Liver (tissue), 8 donors: ENCODE measurements at regions not wholly inside any gene's neighbourhood (a gene's known extent, or its start where the extent isn't known, plus 50 kb on each side); places are given as distances from the start of the nearest gene placed in this dataset.

Experiments used
- DNase-seq: peaks from one replicate; pipeline ENCODE4 v3.0.0-alpha.2; 2017; ENCODE audit warnings: low spot score
- H3K27ac ChIP-seq, 2 donors: one replicate each; pipeline ENCODE4 v1.7.0; 2013; ENCODE audit warnings: inconsistent platforms in 2 of 2, low read length in 2 of 2, control low read depth in 1 of 2, low read depth in 1 of 2, mild to moderate bottlenecking in 1 of 2
- H3K27me3 ChIP-seq, 4 donors: one replicate each; pipeline versions ENCODE4 v1.6.1 to v1.7.0; 2013; ENCODE audit warnings: low read length in 3 of 4, inconsistent platforms in 1 of 4, mild to moderate bottlenecking in 1 of 4, moderate library complexity in 1 of 4; ENCODE audit not compliant: control insufficient read depth in 4 of 4, insufficient read depth in 4 of 4
- H3K36me3 ChIP-seq, 4 donors: one replicate each; pipeline versions ENCODE4 v1.6.1 to v1.7.0; 2013; ENCODE audit warnings: low read length in 3 of 4, mild to moderate bottlenecking in 3 of 4, low read depth in 1 of 4, moderate library complexity in 1 of 4; ENCODE audit not compliant: control insufficient read depth in 4 of 4, insufficient read depth in 3 of 4
- H3K4me1 ChIP-seq, 4 donors: one replicate each; pipeline versions ENCODE4 v1.6.1 to v1.7.0; 2013; ENCODE audit warnings: low read length in 3 of 4, mild to moderate bottlenecking in 3 of 4, moderate library complexity in 1 of 4; ENCODE audit not compliant: control insufficient read depth in 4 of 4, insufficient read depth in 4 of 4
- H3K4me3 ChIP-seq, 3 donors: one replicate each; pipeline versions ENCODE4 v1.6.1 to v1.7.0; 2013; ENCODE audit warnings: low read length in 3 of 3, control low read depth in 1 of 3, low read depth in 1 of 3, mild to moderate bottlenecking in 1 of 3
- H3K9ac ChIP-seq, 2 donors: one replicate each; pipeline ENCODE4 v1.7.0; 2013; ENCODE audit warnings: low read length in 2 of 2, mild to moderate bottlenecking in 2 of 2, moderate library complexity in 2 of 2, control low read depth in 1 of 2, low read depth in 1 of 2
- H3K9me3 ChIP-seq, 4 donors: one replicate each; pipeline versions ENCODE4 v1.6.1 to v1.7.0; 2013; ENCODE audit warnings: low read length in 3 of 4; ENCODE audit not compliant: control insufficient read depth in 4 of 4
- ATF3 ChIP-seq: IDR thresholded peaks from 2 replicates; pipeline ENCODE4 v1.6.1; 2016; ENCODE audit warnings: antibody characterized with exemption
- EGR1 ChIP-seq, 2 donors: IDR thresholded peaks; 2 replicates each; pipeline ENCODE4 v1.6.1; 2016 to 2018; ENCODE audit warnings: antibody characterized with exemption in 2 of 2, low read depth in 2 of 2
- FOXA1 ChIP-seq: IDR thresholded peaks from 2 replicates; pipeline ENCODE4 v1.6.1; 2016; ENCODE audit warnings: antibody characterized with exemption
- FOXA2 ChIP-seq: IDR thresholded peaks from 2 replicates; pipeline ENCODE4 v1.6.1; 2016; ENCODE audit warnings: antibody characterized with exemption
- GABPA ChIP-seq, 2 donors: IDR thresholded peaks in 1 of 2; conservative IDR thresholded peaks in 1 of 2; 2 replicates each; pipeline ENCODE4 v1.6.1; 2016; ENCODE audit warnings: antibody characterized with exemption in 2 of 2, mild to moderate bottlenecking in 1 of 2, moderate library complexity in 1 of 2
- HNF4A ChIP-seq, 2 donors: conservative IDR thresholded peaks; 2 replicates each; pipeline ENCODE4 v1.6.1; 2016; ENCODE audit warnings: antibody characterized with exemption in 2 of 2, mild to moderate bottlenecking in 2 of 2
- HNF4G ChIP-seq: IDR thresholded peaks from 2 replicates; pipeline ENCODE4 v1.6.1; 2016; ENCODE audit warnings: antibody characterized with exemption
- JUND ChIP-seq, 2 donors: IDR thresholded peaks; 2 replicates each; pipeline ENCODE4 v1.6.1; 2016; ENCODE audit warnings: antibody characterized with exemption in 2 of 2
- MAX ChIP-seq: IDR thresholded peaks from 2 replicates; pipeline ENCODE4 v1.6.1; 2016; ENCODE audit warnings: antibody characterized with exemption
- NR2F2 ChIP-seq: IDR thresholded peaks from 2 replicates; pipeline ENCODE4 v1.6.1; 2016; ENCODE audit warnings: antibody characterized with exemption
- RAD21 ChIP-seq, 2 donors: IDR thresholded peaks; 2 replicates each; pipeline ENCODE4 v1.6.1; 2016; ENCODE audit warnings: antibody characterized with exemption in 2 of 2, mild to moderate bottlenecking in 2 of 2
- RXRA ChIP-seq, 2 donors: IDR thresholded peaks; 2 replicates each; pipeline ENCODE4 v1.6.1; 2017 to 2018; ENCODE audit warnings: antibody characterized with exemption in 2 of 2, mild to moderate bottlenecking in 1 of 2
- SP1 ChIP-seq: IDR thresholded peaks from 2 replicates; pipeline ENCODE4 v1.6.1; 2018; ENCODE audit warnings: antibody characterized with exemption, mild to moderate bottlenecking
- TAF1 ChIP-seq: conservative IDR thresholded peaks from 2 replicates; pipeline ENCODE4 v1.6.1; 2016; ENCODE audit warnings: antibody characterized with exemption, mild to moderate bottlenecking
- YY1 ChIP-seq: IDR thresholded peaks from 2 replicates; pipeline ENCODE4 v1.6.1; 2016; ENCODE audit warnings: antibody characterized with exemption, mild to moderate bottlenecking
- WGBS: extraction: QIAGEN DNeasy Blood & Tissue Kit; methylation state at CpG from one replicate; pipeline ENCODE4 v1.1.7; 2013; 5-methylcytosine and 5-hydroxymethylcytosine counted together
- TF ChIP-seq, protein P1 (sequence below): fragments of 150-350 bp; IDR thresholded peaks from 2 replicates; pipeline ENCODE4 v1.5.1; 2017; ENCODE audit warnings: improper control_type of control experiment, low read depth, low read length; ENCODE audit not compliant: missing input control
- TF ChIP-seq, protein P2 (sequence below): IDR thresholded peaks from 2 replicates; pipeline ENCODE4 v1.6.1; 2016; ENCODE audit warnings: antibody characterized with exemption, mild to moderate bottlenecking
- TF ChIP-seq, protein P3 (sequence below): IDR thresholded peaks from 2 replicates; pipeline ENCODE4 v1.6.1; 2016; ENCODE audit warnings: antibody characterized with exemption
- donor health status: healthy.
- donor health status: healthy.
- donor health status: healthy.
- donor health status: healthy.
- donor health status: healthy.

DNA sequence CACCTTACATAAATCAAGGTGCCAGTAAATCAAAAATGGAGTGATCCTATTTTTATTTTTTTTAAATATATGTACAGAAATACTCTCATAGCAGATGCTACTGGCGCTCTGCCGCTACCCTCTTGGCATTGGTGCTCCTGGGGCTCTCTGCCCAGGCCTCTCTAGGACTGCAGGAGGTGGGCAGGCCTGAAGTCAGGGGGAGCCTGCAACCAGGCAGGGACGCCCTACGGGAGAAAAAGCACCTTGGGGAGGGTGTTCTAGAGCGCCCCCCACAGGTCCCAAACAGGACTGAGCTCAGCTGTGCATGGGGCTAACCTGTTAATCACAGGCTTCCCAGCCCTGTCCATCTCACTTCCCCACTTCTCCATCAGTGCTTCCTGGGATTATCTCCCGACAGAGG lies 192.5 kb downstream of the SHQ1 start:
- H3K4me1 ChIP-seq: peaks cover 0 to under 1% (median under 1%) of the 10 kb centered on the region in 4 donors
- 82% methylated on average over 6 of the region's 6 CpGs for WGBS
- no peak for DNase-seq
- H3K4me3 ChIP-seq: no peak overlapping the region
- H3K9ac ChIP-seq: no peak overlapping the region
- no peak overlapping the region for H3K27ac ChIP-seq
- H3K36me3 ChIP-seq: no peaks in the 10 kb centered on the region
- H3K27me3 ChIP-seq: peaks cover 0 to 3% (median 0%) of the 10 kb centered on the region in 4 donors
- no peaks in the 10 kb centered on the region for H3K9me3 ChIP-seq
- TF ChIP-seq HNF4A (conservative IDR thresholded peaks at IDR 0.05): no peak
- no peak for TF ChIP-seq TAF1
- TF ChIP-seq, protein P1, sequence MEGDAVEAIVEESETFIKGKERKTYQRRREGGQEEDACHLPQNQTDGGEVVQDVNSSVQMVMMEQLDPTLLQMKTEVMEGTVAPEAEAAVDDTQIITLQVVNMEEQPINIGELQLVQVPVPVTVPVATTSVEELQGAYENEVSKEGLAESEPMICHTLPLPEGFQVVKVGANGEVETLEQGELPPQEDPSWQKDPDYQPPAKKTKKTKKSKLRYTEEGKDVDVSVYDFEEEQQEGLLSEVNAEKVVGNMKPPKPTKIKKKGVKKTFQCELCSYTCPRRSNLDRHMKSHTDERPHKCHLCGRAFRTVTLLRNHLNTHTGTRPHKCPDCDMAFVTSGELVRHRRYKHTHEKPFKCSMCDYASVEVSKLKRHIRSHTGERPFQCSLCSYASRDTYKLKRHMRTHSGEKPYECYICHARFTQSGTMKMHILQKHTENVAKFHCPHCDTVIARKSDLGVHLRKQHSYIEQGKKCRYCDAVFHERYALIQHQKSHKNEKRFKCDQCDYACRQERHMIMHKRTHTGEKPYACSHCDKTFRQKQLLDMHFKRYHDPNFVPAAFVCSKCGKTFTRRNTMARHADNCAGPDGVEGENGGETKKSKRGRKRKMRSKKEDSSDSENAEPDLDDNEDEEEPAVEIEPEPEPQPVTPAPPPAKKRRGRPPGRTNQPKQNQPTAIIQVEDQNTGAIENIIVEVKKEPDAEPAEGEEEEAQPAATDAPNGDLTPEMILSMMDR: no peak
- no peak for TF ChIP-seq GABPA (IDR thresholded peaks at IDR 0.05 in 1 of 2, conservative IDR thresholded peaks at IDR 0.05 in 1 of 2)
- no peak for TF ChIP-seq NR2F2
- TF ChIP-seq YY1: no peak
- TF ChIP-seq, protein P2, sequence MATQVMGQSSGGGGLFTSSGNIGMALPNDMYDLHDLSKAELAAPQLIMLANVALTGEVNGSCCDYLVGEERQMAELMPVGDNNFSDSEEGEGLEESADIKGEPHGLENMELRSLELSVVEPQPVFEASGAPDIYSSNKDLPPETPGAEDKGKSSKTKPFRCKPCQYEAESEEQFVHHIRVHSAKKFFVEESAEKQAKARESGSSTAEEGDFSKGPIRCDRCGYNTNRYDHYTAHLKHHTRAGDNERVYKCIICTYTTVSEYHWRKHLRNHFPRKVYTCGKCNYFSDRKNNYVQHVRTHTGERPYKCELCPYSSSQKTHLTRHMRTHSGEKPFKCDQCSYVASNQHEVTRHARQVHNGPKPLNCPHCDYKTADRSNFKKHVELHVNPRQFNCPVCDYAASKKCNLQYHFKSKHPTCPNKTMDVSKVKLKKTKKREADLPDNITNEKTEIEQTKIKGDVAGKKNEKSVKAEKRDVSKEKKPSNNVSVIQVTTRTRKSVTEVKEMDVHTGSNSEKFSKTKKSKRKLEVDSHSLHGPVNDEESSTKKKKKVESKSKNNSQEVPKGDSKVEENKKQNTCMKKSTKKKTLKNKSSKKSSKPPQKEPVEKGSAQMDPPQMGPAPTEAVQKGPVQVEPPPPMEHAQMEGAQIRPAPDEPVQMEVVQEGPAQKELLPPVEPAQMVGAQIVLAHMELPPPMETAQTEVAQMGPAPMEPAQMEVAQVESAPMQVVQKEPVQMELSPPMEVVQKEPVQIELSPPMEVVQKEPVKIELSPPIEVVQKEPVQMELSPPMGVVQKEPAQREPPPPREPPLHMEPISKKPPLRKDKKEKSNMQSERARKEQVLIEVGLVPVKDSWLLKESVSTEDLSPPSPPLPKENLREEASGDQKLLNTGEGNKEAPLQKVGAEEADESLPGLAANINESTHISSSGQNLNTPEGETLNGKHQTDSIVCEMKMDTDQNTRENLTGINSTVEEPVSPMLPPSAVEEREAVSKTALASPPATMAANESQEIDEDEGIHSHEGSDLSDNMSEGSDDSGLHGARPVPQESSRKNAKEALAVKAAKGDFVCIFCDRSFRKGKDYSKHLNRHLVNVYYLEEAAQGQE: no peak

GRCh38 chr3:72655131-72655551 lies 193.1 kb downstream of the SHQ1 start:
- H3K27me3 ChIP-seq: peaks cover 0 to 3% (median 0%) of the 10 kb centered on the region in 4 donors
- whole genome bisulfite sequencing: 23% methylated on average over 26 of the region's 26 CpGs
- H3K9ac ChIP-seq: no peak overlapping the region
- no peak overlapping the region for H3K27ac ChIP-seq
- no peaks in the 10 kb centered on the region for H3K4me1 ChIP-seq
- H3K4me3 ChIP-seq: no peak overlapping the region
- H3K9me3 ChIP-seq: no peaks in the 10 kb centered on the region
- no peaks in the 10 kb centered on the region for H3K36me3 ChIP-seq
- no peak for DNase-seq
- TF ChIP-seq HNF4G (no peak), FOXA1 (no peak), GABPA (IDR thresholded peaks at IDR 0.05 in 1 of 2, conservative IDR thresholded peaks at IDR 0.05 in 1 of 2) (no peak), NR2F2 (no peak), YY1 (no peak), MAX (no peak), FOXA2 (no peak), JUND (IDR thresholded peaks at IDR 0.05) (no peak), RXRA (IDR thresholded peaks at IDR 0.05) (no peak), TAF1 (no peak), ATF3 (no peak), EGR1 (IDR thresholded peaks at IDR 0.05; ENCODE audit: low read depth in 2 of 2) (no peak), RAD21 (IDR thresholded peaks at IDR 0.05) (no peak), SP1 (no peak), HNF4A (conservative IDR thresholded peaks at IDR 0.05) (no peak)
- TF ChIP-seq, protein P1: no peak
- TF ChIP-seq, protein P2: no peak
- TF ChIP-seq, protein P3, sequence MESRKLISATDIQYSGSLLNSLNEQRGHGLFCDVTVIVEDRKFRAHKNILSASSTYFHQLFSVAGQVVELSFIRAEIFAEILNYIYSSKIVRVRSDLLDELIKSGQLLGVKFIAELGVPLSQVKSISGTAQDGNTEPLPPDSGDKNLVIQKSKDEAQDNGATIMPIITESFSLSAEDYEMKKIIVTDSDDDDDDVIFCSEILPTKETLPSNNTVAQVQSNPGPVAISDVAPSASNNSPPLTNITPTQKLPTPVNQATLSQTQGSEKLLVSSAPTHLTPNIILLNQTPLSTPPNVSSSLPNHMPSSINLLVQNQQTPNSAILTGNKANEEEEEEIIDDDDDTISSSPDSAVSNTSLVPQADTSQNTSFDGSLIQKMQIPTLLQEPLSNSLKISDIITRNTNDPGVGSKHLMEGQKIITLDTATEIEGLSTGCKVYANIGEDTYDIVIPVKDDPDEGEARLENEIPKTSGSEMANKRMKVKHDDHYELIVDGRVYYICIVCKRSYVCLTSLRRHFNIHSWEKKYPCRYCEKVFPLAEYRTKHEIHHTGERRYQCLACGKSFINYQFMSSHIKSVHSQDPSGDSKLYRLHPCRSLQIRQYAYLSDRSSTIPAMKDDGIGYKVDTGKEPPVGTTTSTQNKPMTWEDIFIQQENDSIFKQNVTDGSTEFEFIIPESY: no peak
